Muscle layer of colon (tissue), 2 donors: ENCODE measurements at regions not wholly inside any gene's neighbourhood (a gene's known extent, or its start where the extent isn't known, plus 50 kb on each side); places are given as distances from the start of the nearest gene placed in this dataset.
A peak's percentile ranks its signal among the peaks of the same experiment; 100 is the strongest.
"Not testable (repeated sequence)": the region's sequence is repeated elsewhere in the genome, so short reads cannot be mapped to it uniquely, and the experiment has no call there.

ENCODE experiments used
- H3K27ac ChIP-seq: one replicate; pipeline ENCODE4 v1.7.0; 2013; ENCODE audit warnings: low read depth, mild to moderate bottlenecking, low read length, moderate library complexity
- H3K27me3 ChIP-seq, 2 donors: one replicate each; pipeline ENCODE4 v1.7.0; 2013; ENCODE audit warnings: low read length in 2 of 2, mild to moderate bottlenecking in 2 of 2; ENCODE audit not compliant: insufficient read depth in 2 of 2, control insufficient read depth in 1 of 2
- H3K36me3 ChIP-seq: one replicate; pipeline ENCODE4 v1.7.0; 2013; ENCODE audit warnings: mild to moderate bottlenecking, low read length; ENCODE audit not compliant: insufficient read depth
- H3K4me1 ChIP-seq: one replicate; pipeline ENCODE4 v1.7.0; 2013; ENCODE audit warnings: mild to moderate bottlenecking, low read length; ENCODE audit not compliant: insufficient read depth
- H3K4me3 ChIP-seq, 2 donors: one replicate each; pipeline ENCODE4 v1.7.0; 2013; ENCODE audit warnings: low read length in 2 of 2, low read depth in 1 of 2, mild to moderate bottlenecking in 1 of 2, moderate library complexity in 1 of 2
- H3K9ac ChIP-seq: one replicate; pipeline ENCODE4 v1.7.0; 2013; ENCODE audit warnings: low read length
- H3K9me3 ChIP-seq: one replicate; pipeline ENCODE4 v1.7.0; 2013; ENCODE audit warnings: mild to moderate bottlenecking, low read length
- donor health status: abdominal sarcoma.
- donor health status: Adenocarcinoma of cecum.

DNA sequence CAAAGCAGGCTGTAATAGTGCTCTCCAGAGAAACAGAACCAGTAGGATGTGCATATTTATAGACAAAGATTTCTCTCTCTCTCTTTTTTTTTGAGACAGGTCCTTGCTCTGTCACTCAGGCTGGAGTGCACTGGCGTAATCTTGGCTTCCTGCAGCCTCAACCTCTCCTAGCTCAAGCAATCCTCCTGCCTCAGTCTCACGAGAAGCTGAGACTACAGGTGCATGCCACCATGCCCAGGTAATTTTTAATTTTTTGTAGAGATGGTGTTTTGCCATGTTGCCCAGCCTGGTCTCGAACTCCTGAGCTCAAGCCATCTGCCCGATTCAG, 67.1 kb upstream of the CHD2 start:
- Histone ChIP-seq H3K4me3 (peak overlapping the region in 1 of 2 donors; percentile 11), H3K4me1 (peaks cover 33% of the 10 kb centered on the region)

DNA sequence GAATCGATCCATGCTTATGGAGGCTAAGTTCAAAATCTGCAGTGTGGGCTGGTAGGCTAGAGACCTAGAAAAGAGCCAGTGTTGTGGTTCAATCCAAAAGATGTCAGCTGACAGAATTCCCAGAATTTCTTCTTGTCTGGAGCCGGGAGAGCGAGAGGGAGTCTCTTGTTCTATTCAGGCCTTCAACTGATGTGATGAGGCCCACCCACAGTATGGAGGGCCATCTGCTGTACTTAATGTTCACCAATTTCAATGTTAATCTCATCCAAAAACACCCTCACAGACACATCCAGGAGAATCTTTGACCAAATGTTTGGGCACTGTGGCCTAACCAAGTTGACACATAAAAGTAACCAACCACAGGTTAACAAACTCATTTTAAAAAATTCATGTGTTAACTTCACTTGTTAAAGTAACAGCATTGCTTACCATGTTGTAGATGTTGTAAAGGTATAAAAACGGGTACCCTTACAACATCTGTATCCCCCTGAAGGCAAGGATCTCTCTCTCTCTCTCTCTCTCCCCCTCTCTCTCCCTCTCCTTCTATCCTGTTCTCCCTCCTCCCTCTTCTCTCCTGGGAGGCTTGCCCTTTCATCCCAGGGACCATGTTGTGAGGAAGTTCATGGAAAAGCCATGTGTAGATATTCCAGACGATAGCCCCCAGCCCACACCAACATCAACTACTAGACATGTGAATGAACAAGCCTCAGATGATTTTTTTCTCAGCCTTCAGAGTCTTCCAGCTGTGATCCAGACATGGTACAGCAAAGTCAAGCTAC, 66.4 kb upstream of the CHD2 start:
- no peak overlapping the region for H3K9ac ChIP-seq
- no peaks in the 10 kb centered on the region for H3K36me3 ChIP-seq
- no peaks in the 10 kb centered on the region for H3K27me3 ChIP-seq
- H3K27ac ChIP-seq, result peak overlapping the region; percentile 95
- H3K4me1 ChIP-seq, result peaks cover 33% of the 10 kb centered on the region
- H3K4me3 ChIP-seq, result peak overlapping the region in 1 of 2 donors; percentile 11
- no peaks in the 10 kb centered on the region for H3K9me3 ChIP-seq

More for the DNA sequence above, 67.1 kb upstream of the CHD2 start:
- Histone ChIP-seq H3K36me3 (no peaks in the 10 kb centered on the region), H3K27ac (peak overlapping the region; percentile 95), H3K27me3 (no peaks in the 10 kb centered on the region), H3K9ac (no peak overlapping the region), H3K9me3 (no peaks in the 10 kb centered on the region)

DNA sequence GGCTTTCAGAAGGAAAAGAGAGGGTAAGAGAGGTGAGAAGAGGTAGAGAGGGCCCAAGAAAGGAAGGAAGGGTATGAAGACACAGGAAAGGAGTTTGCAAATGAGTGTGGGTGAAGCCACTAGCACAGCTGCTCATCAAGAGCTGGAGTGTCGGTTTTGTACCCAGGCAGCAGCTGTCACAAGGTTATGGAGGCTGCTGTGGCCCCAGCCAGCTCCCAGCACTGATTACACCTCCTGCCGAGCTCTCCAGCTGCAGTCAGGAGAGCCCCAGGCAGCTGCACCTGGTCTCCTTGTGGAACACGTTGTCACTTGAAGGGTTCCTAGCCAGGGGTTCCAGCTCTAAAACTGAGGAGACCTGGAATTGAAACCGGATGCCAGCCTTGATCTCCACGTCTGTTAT, 60.4 kb upstream of the CHD2 start:
- Histone ChIP-seq H3K27ac (no peak overlapping the region), H3K9me3 (no peaks in the 10 kb centered on the region), H3K36me3 (no peaks in the 10 kb centered on the region), H3K4me1 (no peaks in the 10 kb centered on the region), H3K9ac (no peak overlapping the region), H3K27me3 (no peaks in the 10 kb centered on the region), H3K4me3 (no peak overlapping the region)

DNA sequence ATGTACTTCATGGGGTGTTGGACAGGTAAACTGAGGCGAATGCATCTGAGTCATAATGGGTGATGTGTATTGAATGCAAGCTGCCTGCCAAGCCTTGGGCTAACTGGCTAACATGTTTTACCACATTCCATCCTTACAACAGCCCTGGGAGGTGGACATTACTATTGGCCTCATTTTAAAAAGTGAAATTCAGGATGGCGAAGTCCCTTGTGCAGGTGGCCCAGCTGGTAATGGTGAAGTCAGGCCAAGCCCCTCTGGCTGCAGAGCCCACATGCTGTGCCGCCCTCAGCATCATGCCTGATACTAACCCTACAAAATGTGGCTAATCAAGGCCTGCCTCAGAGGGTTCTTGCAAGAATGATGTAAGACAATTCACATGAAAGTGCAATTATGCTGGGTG, 60.0 kb upstream of the CHD2 start:
- Histone ChIP-seq H3K27me3 (no peaks in the 10 kb centered on the region), H3K27ac (no peak overlapping the region), H3K36me3 (no peaks in the 10 kb centered on the region), H3K4me3 (no peak overlapping the region), H3K4me1 (no peaks in the 10 kb centered on the region), H3K9ac (no peak overlapping the region), H3K9me3 (no peaks in the 10 kb centered on the region)

DNA sequence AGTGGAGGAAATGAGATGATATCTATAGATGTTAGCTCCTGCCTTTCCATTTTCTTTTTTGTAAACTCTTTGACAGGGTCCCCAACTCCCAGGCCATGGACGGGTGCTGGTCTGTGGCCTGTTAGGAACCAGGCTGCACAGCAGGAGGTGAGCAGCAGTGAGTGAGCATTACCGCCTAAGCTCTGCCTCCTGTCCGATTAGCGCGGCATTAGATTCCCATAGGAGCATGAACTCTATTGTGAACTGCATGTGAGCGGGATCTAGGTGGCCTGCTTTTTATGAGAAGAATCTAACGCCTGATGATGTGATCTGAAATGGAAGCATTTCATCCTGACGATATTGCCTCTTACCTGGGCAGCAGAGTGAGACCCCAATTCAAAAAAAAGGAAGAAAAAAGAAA, 56.8 kb upstream of the CHD2 start:
- Histone ChIP-seq H3K27ac (no peak overlapping the region), H3K4me3 (no peak overlapping the region), H3K4me1 (no peaks in the 10 kb centered on the region), H3K36me3 (no peaks in the 10 kb centered on the region), H3K9me3 (no peaks in the 10 kb centered on the region), H3K27me3 (no peaks in the 10 kb centered on the region), H3K9ac (no peak overlapping the region)

DNA sequence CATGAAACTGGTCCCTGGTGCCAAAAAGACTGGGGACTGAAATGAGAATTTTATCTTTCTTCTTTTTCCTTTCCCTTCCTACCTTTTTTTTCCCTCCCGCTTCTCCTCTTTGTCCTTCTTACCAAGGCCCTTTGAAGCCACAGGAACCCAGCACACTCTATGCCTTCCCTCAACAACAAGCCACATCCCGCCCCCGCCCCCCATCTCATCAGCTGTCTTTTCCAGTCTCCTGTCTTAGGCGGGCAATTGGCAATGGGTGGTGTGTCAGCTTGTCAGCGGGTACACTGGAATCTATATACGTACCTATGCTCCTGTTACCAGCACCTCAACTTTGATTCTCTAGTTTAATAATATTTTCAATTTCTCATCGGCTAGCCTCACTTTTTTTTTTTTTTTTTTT, 56.3 kb upstream of the CHD2 start:
- no peaks in the 10 kb centered on the region for H3K9me3 ChIP-seq
- H3K27me3 ChIP-seq, result no peaks in the 10 kb centered on the region
- H3K4me3 ChIP-seq, result no peak overlapping the region
- H3K4me1 ChIP-seq, result no peaks in the 10 kb centered on the region
- H3K36me3 ChIP-seq, result no peaks in the 10 kb centered on the region
- H3K27ac ChIP-seq, result no peak overlapping the region
- H3K9ac ChIP-seq, result no peak overlapping the region

DNA sequence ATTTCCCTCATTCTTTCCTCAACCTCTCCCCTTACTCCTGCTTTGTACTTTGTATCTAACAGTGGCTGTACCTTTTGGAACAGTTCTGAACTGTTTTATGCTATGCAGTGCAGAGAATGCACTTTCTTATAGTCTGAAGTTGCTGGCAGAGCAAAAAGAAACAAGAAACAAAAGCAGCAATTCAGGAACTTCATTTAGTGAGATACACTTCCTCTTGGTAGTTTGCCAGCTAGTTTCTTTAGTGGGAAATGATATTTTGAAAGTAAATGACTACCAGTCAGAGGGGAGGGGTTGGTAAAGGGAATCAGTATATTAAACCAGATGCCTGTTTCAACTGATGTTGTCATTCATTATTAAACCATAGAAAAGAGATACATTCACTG, 55.0 kb upstream of the CHD2 start:
- Histone ChIP-seq H3K4me3 (no peak overlapping the region), H3K4me1 (no peaks in the 10 kb centered on the region), H3K36me3 (no peaks in the 10 kb centered on the region), H3K27me3 (no peaks in the 10 kb centered on the region), H3K27ac (no peak overlapping the region), H3K9ac (no peak overlapping the region), H3K9me3 (no peaks in the 10 kb centered on the region)

DNA sequence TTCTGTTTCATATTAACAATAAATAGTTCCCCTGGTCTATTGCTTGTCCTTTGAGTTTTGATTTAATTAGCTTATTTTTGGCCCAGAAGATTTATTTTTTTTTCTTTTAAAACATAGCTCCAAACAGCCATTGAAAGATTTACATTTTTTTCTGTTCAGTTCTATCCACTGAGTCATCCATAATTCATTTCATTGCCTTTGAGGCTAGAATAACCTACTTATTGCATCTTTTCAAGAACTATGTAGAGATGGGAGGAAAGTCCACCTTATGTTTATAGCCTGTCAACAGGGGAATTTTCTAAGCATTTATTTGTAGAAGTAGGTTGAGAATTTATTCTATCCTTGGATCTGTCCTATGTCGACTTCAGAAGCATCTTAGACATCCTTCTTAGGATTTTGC, 53.4 kb upstream of the CHD2 start:
- H3K4me1 ChIP-seq, result no peaks in the 10 kb centered on the region
- H3K27ac ChIP-seq, result no peak overlapping the region
- no peak overlapping the region for H3K9ac ChIP-seq
- H3K4me3 ChIP-seq, result no peak overlapping the region
- no peaks in the 10 kb centered on the region for H3K36me3 ChIP-seq
- H3K27me3 ChIP-seq, result no peaks in the 10 kb centered on the region
- no peaks in the 10 kb centered on the region for H3K9me3 ChIP-seq

DNA sequence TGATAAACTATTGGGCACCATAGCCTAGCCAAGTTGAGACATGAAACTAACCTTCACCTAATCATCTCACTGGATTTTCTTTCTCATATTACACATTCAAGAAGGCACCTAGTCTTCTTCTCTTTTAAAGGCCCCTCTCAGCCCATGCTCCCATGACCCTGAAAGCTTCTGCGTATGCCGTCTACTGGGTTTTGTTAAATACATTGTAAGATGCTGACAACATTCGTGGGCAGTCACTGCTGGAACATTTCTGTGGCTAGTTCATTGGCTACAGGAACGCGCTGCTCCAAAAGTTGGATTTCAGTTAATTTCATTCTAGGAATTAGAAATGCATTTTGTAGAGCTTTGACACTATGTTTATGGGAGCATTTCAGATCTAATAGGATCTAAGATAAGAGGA, 52.3 kb upstream of the CHD2 start:
- H3K9ac ChIP-seq, result no peak overlapping the region
- no peaks in the 10 kb centered on the region for H3K27me3 ChIP-seq
- H3K27ac ChIP-seq, result no peak overlapping the region
- no peaks in the 10 kb centered on the region for H3K4me1 ChIP-seq
- H3K4me3 ChIP-seq, result no peak overlapping the region
- no peaks in the 10 kb centered on the region for H3K36me3 ChIP-seq
- H3K9me3 ChIP-seq, result no peaks in the 10 kb centered on the region

DNA sequence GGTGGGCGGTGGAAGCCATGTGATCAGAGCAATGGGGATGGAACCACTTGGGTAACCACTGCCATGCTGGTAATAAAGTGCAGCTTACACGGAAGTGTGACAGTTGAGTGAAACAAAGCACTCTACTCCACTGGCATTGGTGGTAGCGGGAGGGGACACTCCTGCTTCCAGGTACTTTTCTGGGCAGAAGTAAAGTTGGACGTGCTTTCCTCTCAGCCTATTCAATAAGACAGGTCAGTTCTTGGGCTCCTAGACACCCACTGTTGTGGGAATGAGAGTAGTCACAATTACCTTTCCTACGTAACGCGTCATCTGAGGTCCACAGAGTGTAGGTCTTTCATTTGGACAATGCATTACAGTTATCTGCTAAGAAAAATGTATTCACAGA, 51.7 kb upstream of the CHD2 start:
- Histone ChIP-seq H3K36me3 (no peaks in the 10 kb centered on the region), H3K27me3 (no peaks in the 10 kb centered on the region), H3K9me3 (no peaks in the 10 kb centered on the region), H3K4me3 (no peak overlapping the region), H3K9ac (no peak overlapping the region), H3K4me1 (no peaks in the 10 kb centered on the region), H3K27ac (no peak overlapping the region)

DNA sequence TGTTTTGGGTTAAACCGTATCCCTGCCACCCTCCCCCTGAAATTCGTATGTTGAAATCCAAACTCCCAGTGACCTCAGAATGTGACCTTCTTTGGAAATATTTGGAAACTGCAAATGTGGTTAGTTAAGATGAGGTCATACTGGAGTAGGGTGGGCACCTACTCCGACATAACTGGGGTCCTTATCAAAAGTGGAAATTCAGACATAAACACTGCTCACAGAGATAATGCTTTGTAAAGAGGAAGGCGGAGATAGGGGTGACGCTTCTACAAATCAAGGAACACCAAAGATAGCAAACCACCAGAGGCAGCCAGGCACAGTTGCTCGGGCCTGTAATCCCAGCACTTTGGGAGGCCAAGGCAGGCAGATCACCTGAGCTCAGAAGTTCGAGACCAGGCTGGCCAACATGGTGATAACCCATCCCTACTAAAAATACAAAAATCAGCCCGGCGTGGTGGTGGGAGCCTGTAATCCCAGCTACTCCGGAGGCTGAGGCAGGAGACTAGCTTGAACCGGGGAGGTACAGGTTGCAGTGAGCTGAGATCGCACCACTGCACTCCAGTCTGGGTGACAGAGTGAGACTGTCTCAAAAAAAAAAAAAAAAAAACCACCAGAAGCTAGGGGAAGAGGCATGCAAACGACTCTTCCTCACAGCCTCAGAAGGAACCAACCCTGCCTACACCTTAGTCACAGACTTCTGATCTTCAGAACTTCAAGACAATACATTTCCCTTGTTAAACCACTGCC, 51.1 kb upstream of the CHD2 start:
- no peaks in the 10 kb centered on the region for H3K27me3 ChIP-seq
- no peaks in the 10 kb centered on the region for H3K36me3 ChIP-seq
- no peak overlapping the region for H3K9ac ChIP-seq
- H3K27ac ChIP-seq, result no peak overlapping the region
- H3K4me1 ChIP-seq, result no peaks in the 10 kb centered on the region
- no peak overlapping the region for H3K4me3 ChIP-seq
- no peaks in the 10 kb centered on the region for H3K9me3 ChIP-seq

DNA sequence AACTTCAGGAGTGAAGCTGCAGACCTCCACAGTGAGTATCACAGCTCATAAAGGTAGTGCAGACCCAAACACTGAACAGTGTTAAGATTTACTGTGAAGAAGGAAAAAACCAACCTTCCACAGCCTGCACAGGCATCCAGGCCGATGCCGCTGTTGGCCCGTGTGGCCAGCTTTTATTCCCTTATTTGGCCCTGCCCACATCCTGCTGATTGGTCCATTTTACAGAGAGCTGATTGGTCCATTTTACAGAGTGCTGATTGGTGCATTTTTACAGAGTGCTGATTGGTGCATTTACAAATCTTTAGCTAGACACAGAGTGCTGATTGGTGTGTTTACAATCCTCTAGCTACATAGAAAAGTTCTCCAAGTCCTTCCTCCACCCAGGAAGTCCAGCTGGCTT, 49.9 kb upstream of the CHD2 start:
- not testable (repeated sequence) for H3K27ac ChIP-seq, H3K9me3 ChIP-seq, H3K4me1 ChIP-seq, H3K4me3 ChIP-seq, H3K36me3 ChIP-seq, H3K27me3 ChIP-seq, H3K9ac ChIP-seq
